ENCODE measurements at regions not wholly inside any gene's neighbourhood (a gene's known extent, or its start where the extent isn't known, plus 50 kb on each side); places are given as distances from the start of the nearest gene placed in this dataset.

GRCh38 chr14:87628129-87628528, 364.9 kb downstream of the GALC start:
- intact Hi-C loops (cut with micrococcal nuclease; ENCODE audit: unreplicated experiment): no loop called here
- BruUV-seq (replicated peaks): no TSS peak
- ChIA-PET CTCF (no interaction called here), POLR2A (no interaction called here)
- in situ Hi-C loops (cut with HindIII; ENCODE audit: low pct_unique_long_range_greater_than_20kb, low sequenced_read_pairs): no loop called here
- H3K27me3 ChIP-seq (ENCODE audit: control insufficient read depth, insufficient read depth, low read length): no peaks in the 10 kb centered on the region
- TF ChIP-seq POLR2AphosphoS5 (IDR thresholded peaks at IDR 0.05; ENCODE audit: low read depth, low read length) (no peak), TCF7L2 (IDR thresholded peaks at IDR 0.05; ENCODE audit: low read depth, low read length) (no peak)
- H3K9me3 ChIP-seq (ENCODE audit: control insufficient read depth, insufficient read depth, low read depth, low read length): no peaks in the 10 kb centered on the region
- H3K4me1 ChIP-seq (ENCODE audit: control insufficient read depth, insufficient read depth, low read length): no peaks in the 10 kb centered on the region
- no peak for DNase-seq (ENCODE audit: low read depth, low spot score)
- no peaks in the 10 kb centered on the region for H3K36me3 ChIP-seq (ENCODE audit: control insufficient read depth, insufficient read depth, low read length)
- no peak for ATAC-seq
- H3K4me3 ChIP-seq (ENCODE audit: low read depth in 2 of 2, low read length in 2 of 2): no peak overlapping the region
- H3K27ac ChIP-seq (ENCODE audit: low read length): no peak overlapping the region

GRCh38 chr14:87626266-87626665, 366.7 kb downstream of the GALC start:
- CTCF ChIA-PET: no interaction called here
- Histone ChIP-seq H3K36me3 (ENCODE audit: control insufficient read depth, insufficient read depth, low read length) (no peaks in the 10 kb centered on the region), H3K4me1 (ENCODE audit: control insufficient read depth, insufficient read depth, low read length) (no peaks in the 10 kb centered on the region), H3K27me3 (ENCODE audit: control insufficient read depth, insufficient read depth, low read length) (no peaks in the 10 kb centered on the region), H3K4me3 (ENCODE audit: low read depth in 2 of 2, low read length in 2 of 2) (no peak overlapping the region), H3K9me3 (ENCODE audit: control insufficient read depth, insufficient read depth, low read depth, low read length) (no peaks in the 10 kb centered on the region), H3K27ac (ENCODE audit: low read length) (no peak overlapping the region)
- no peak for ATAC-seq
- BruUV-seq (replicated peaks): no TSS peak
- in situ Hi-C loops (cut with HindIII; ENCODE audit: low pct_unique_long_range_greater_than_20kb, low sequenced_read_pairs): no loop called here
- no peak for DNase-seq (ENCODE audit: low read depth, low spot score)
- POLR2A ChIA-PET: no interaction called here
- TF ChIP-seq SIN3A (IDR thresholded peaks at IDR 0.05; ENCODE audit: borderline replicate concordance, insufficient read depth, low read depth, low read length) (no peak), TCF7L2 (IDR thresholded peaks at IDR 0.05; ENCODE audit: low read depth, low read length) (no peak), POLR2AphosphoS5 (IDR thresholded peaks at IDR 0.05; ENCODE audit: low read depth, low read length) (no peak), CTCF (IDR thresholded peaks at IDR 0.05) (no peak), REST (IDR thresholded peaks at IDR 0.05; ENCODE audit: insufficient read depth in 1 of 2, low read depth in 2 of 2, low read length in 1 of 2) (no peak)
- intact Hi-C loops (cut with micrococcal nuclease; ENCODE audit: unreplicated experiment): no loop called here

GRCh38 chr14:87623616-87624015, 369.4 kb downstream of the GALC start:
- Histone ChIP-seq H3K27me3 (ENCODE audit: control insufficient read depth, insufficient read depth, low read length) (no peaks in the 10 kb centered on the region), H3K9me3 (ENCODE audit: control insufficient read depth, insufficient read depth, low read depth, low read length) (no peaks in the 10 kb centered on the region), H3K27ac (ENCODE audit: low read length) (no peak overlapping the region), H3K4me3 (ENCODE audit: low read depth in 2 of 2, low read length in 2 of 2) (no peak overlapping the region), H3K36me3 (ENCODE audit: control insufficient read depth, insufficient read depth, low read length) (no peaks in the 10 kb centered on the region), H3K4me1 (ENCODE audit: control insufficient read depth, insufficient read depth, low read length) (no peaks in the 10 kb centered on the region)
- CTCF ChIA-PET: no interaction called here
- in situ Hi-C loops (cut with HindIII; ENCODE audit: low pct_unique_long_range_greater_than_20kb, low sequenced_read_pairs) (no loop called here), intact Hi-C loops (cut with micrococcal nuclease; ENCODE audit: unreplicated experiment) (no loop called here)
- ATAC-seq: no peak
- no peak for TF ChIP-seq REST (IDR thresholded peaks at IDR 0.05; ENCODE audit: insufficient read depth in 1 of 2, low read depth in 2 of 2, low read length in 1 of 2)
- no peak for TF ChIP-seq CTCF (IDR thresholded peaks at IDR 0.05)
- no peak for TF ChIP-seq POLR2AphosphoS5 (IDR thresholded peaks at IDR 0.05; ENCODE audit: low read depth, low read length)
- no peak for DNase-seq (ENCODE audit: low read depth, low spot score)
- POLR2A ChIA-PET: no interaction called here
- no TSS peak for BruUV-seq (replicated peaks)

Data from Panc1 (cell line).